GM12874 (cell line): ENCODE measurements at regions not wholly inside any gene's neighbourhood (a gene's known extent, or its start where the extent isn't known, plus 50 kb on each side); places are given as distances from the start of the nearest gene placed in this dataset.

ENCODE experiments used
- TF ChIP-seq, protein P1 (sequence below): IDR thresholded peaks from 2 replicates; pipeline ENCODE4 v1.5.1; 2011; ENCODE audit warnings: low read depth, mild to moderate bottlenecking, control low read depth, low read length, moderate library complexity; ENCODE audit not compliant: insufficient read depth

DNA sequence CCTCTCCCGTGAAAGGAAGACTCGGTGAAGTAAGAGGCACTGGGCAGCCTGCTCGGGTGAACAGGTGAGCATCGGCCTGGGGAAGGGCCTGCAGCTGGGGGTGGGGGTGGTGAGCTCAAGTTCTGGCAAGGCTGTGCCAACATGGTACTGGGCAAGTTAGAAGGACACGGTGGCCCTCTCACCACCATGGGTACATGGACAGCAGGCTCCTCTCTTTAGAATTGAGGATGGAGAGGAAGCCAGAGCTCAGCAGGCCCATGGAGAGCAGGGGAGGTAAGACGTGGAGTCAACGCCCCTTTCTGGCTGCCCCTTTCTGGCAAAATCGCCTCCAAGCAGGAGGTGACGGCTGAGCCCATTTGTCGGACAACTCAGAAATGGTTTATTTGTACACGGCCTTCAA lies 135.6 kb downstream of the ANKRD60 start:
- TF ChIP-seq, protein P1, sequence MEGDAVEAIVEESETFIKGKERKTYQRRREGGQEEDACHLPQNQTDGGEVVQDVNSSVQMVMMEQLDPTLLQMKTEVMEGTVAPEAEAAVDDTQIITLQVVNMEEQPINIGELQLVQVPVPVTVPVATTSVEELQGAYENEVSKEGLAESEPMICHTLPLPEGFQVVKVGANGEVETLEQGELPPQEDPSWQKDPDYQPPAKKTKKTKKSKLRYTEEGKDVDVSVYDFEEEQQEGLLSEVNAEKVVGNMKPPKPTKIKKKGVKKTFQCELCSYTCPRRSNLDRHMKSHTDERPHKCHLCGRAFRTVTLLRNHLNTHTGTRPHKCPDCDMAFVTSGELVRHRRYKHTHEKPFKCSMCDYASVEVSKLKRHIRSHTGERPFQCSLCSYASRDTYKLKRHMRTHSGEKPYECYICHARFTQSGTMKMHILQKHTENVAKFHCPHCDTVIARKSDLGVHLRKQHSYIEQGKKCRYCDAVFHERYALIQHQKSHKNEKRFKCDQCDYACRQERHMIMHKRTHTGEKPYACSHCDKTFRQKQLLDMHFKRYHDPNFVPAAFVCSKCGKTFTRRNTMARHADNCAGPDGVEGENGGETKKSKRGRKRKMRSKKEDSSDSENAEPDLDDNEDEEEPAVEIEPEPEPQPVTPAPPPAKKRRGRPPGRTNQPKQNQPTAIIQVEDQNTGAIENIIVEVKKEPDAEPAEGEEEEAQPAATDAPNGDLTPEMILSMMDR = no peak

DNA sequence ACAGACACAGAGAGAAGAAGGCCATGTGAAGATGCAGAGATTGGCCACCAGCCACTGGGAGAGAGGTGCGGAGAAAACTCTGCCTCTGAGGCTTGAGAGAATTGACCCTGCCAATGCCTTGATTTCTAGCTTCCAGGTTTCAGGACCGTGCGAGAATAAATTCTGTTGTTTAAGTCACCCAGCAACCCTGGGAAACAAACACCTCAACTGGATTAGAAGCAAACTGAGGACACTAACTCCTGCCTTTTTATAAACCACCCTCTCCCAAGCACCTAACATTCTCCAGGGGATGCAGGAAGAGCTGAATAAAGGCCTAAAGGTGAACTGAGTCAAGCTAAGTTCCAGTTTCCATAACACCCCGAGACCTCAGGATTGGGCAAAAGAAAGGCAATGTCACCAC lies 136.1 kb downstream of the ANKRD60 start:
- TF ChIP-seq, protein P1 = no peak

DNA sequence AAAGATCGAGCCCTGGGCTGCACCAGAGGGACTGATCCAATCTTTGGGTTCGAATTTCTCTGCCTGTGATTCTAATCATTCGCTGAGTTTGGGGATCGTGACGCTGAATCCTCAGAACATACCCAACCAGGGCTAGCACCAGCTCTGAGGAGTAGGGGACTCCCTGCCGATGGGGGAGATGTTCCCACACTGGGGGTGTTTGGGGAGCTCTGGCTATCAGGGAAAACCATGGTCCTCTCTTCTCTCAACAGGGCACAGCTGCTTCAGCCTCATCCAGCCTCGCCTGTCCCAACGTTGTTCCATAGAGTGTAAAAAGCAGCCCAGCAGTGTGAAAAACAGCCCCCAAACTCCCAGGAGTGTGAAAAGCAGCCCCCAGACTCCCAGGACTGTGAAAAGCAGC lies 136.6 kb downstream of the ANKRD60 start:
- TF ChIP-seq, protein P1 = no peak

DNA sequence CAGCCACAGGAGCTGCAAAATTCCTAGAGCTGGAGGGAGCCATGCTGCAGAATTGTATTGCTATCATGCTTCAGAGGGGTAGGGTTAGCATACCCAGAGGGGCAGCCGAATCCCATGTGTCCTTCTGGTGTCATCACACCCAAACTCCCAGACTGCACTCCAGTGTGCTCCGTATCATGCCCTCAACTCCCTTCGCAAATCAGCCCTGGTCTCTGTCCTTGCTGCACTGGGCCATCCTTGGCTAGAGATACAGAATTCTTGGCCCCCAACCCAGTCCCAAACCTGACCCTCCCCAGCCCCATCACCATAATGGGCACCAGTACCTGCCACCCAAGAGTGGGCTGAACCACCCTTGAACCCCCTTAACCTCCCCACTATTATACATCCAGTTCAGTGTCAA lies 138.3 kb downstream of the ANKRD60 start:
- TF ChIP-seq, protein P1 = no peak

DNA sequence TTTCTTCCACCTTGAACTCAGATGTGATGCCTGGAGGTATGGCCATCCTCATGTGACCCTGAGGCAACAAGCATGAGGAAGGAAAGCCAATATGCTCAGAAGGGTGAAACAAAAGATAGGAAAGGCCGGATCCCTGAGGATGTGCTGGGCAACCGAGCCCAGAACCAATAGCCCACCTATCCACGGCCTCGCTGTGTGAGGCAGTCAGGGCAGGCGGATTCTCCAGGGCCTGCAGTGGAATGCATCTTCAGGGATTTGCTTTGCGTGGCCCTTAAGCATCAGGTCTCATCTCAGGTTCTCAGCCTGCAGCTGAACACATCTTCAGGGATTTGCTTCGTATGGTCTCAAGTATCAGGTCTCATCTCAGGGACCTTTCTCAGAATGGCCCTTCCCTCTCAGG lies 139.8 kb downstream of the ANKRD60 start:
- TF ChIP-seq, protein P1 = no peak

DNA sequence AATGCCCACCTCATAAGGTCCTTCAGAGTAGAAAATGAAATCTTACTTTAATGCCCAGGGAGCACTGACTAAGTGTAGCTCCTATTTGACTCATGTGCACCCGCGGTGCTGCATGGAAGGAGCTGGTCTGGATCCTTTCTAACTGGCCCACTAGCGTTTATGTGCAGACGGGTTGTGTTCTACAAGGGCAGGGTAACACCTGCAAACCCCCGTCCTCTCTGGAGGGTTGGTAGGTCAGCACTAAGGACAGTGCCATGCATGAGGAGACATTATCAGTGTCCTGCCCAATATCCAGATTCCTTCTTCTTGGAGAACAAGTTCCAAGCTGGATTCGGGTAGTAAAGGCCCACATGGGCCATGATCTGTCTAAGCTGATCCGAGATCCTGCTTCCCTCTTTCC lies 140.3 kb downstream of the ANKRD60 start:
- TF ChIP-seq, protein P1 = no peak

DNA sequence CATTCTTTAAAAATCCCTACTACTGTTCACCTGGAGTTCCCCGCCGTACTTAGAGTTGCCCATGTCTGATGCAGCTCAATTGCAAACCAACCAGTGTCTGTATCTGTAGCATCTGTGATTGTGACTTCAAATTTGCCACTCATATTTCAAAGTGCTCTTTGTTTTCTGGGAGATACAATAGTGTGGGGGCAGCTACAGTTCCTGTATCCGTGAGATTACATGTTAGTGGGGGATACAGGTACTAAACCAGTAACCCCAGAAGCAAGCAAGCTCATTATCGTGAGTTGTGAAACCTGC lies 140.9 kb downstream of the ANKRD60 start:
- TF ChIP-seq, protein P1 = no peak
